K562 (cell line): ENCODE measurements at regions not wholly inside any gene's neighbourhood (a gene's known extent, or its start where the extent isn't known, plus 50 kb on each side); places are given as distances from the start of the nearest gene placed in this dataset.

Source experiments
- CBFA2T2 ChIP-seq: fragments of 450-650 bp; conservative IDR thresholded peaks from 2 replicates; pipeline ENCODE4 v1.6.1; 2017; ENCODE audit warnings: mild to moderate bottlenecking
- CBX1 ChIP-seq: sonication (generic); IDR thresholded peaks from 2 replicates; pipeline ENCODE4 v1.6.1; 2016; ENCODE audit warnings: antibody characterized with exemption, low read depth, mild to moderate bottlenecking
- CREM ChIP-seq: IDR thresholded peaks from 2 replicates; pipeline ENCODE4 v1.6.1; 2014; ENCODE audit warnings: antibody characterized with exemption, low read depth
- EP400 ChIP-seq: fragments of 450-650 bp; IDR thresholded peaks from 2 replicates; pipeline ENCODE4 v1.6.1; 2017; ENCODE audit warnings: antibody characterized with exemption, mild to moderate bottlenecking, moderate library complexity
- GABPA ChIP-seq: fragments of 200-800 bp; sonication (Bioruptor generic); conservative IDR thresholded peaks from 2 replicates; pipeline ENCODE4 v1.6.1; 2016; ENCODE audit warnings: low read depth, missing genetic modification characterization, missing compliant biosample characterization
- HNRNPLL ChIP-seq: fragments of 200-400 bp; formaldehyde crosslinking; IDR thresholded peaks from 2 replicates; pipeline ENCODE4 v1.6.1; 2017; ENCODE audit warnings: low read length, low read depth, mild to moderate bottlenecking; ENCODE audit not compliant: poor library complexity, severe bottlenecking
- MXI1 ChIP-seq: IDR thresholded peaks from 2 replicates; pipeline ENCODE4 v1.6.1; 2011; ENCODE audit warnings: low read depth, mild to moderate bottlenecking, improper control_type of control experiment, low read length
- NONO ChIP-seq, 2 experiments: fragments of 200-400 bp in 1 of 2; fragments of 450-650 bp in 1 of 2; formaldehyde crosslinking in 1 of 2; IDR thresholded peaks; 2 replicates each; pipeline ENCODE4 v1.6.1; 2017; ENCODE audit warnings: low read depth in 2 of 2, mild to moderate bottlenecking in 2 of 2, moderate library complexity in 2 of 2, low read length in 1 of 2
- NR2C2 ChIP-seq, 2 experiments: fragments of 200-800 bp in 1 of 2; sonication (Bioruptor generic) in 1 of 2; sonication (generic) in 1 of 2; formaldehyde crosslinking in 1 of 2; IDR thresholded peaks; 2 replicates each; pipeline versions ENCODE4 v1.6.1 to v1.8.0; 2016 to 2022; ENCODE audit warnings: mild to moderate bottlenecking in 1 of 2, missing compliant biosample characterization in 1 of 2, missing genetic modification characterization in 1 of 2, missing genetic modification reagents in 1 of 2
- POLR2G ChIP-seq: fragments of 200-400 bp; formaldehyde crosslinking; IDR thresholded peaks from 2 replicates; pipeline ENCODE4 v1.6.1; 2017; ENCODE audit warnings: low read depth, mild to moderate bottlenecking, antibody characterized with exemption, low read length, moderate library complexity
- SMAD1 ChIP-seq: fragments of 150-350 bp; IDR thresholded peaks from 2 replicates; pipeline ENCODE4 v1.6.1; 2014; ENCODE audit warnings: low read length, low read depth; ENCODE audit not compliant: partially characterized antibody
- TAF1 ChIP-seq: IDR thresholded peaks from 2 replicates; pipeline ENCODE4 v1.6.1; 2011; ENCODE audit warnings: mild to moderate bottlenecking, low read length, moderate library complexity; ENCODE audit not compliant: insufficient read depth, control insufficient read depth, severe bottlenecking; ENCODE audit errors: extremely low read depth
- TCF7 ChIP-seq: sonication (generic); IDR thresholded peaks from 2 replicates; pipeline ENCODE4 v1.6.1; 2016; ENCODE audit warnings: antibody characterized with exemption, borderline replicate concordance
- TFE3 ChIP-seq: fragments of 450-650 bp; formaldehyde crosslinking; IDR thresholded peaks from 2 replicates; pipeline ENCODE4 v1.4.0; 2020; ENCODE audit warnings: mild to moderate bottlenecking, mixed read lengths
- THAP7 ChIP-seq: fragments of 250-450 bp; sonication (Bioruptor Pico); IDR thresholded peaks from 2 replicates; pipeline ENCODE4 v1.5.0; 2021
- TOE1 ChIP-seq, 2 experiments: fragments of 450-650 bp in 1 of 2; sonication (generic) in 1 of 2; formaldehyde crosslinking in 1 of 2; IDR thresholded peaks; 2 replicates each; pipeline versions ENCODE4 v1.7.1 to v1.8.0; 2016 to 2022; ENCODE audit warnings: borderline replicate concordance in 2 of 2, mild to moderate bottlenecking in 2 of 2, antibody characterized with exemption in 1 of 2, inconsistent platforms in 1 of 2, low read depth in 1 of 2, missing genetic modification reagents in 1 of 2, moderate library complexity in 1 of 2
- TRIM24 ChIP-seq, 2 experiments: fragments of 450-650 bp; IDR thresholded peaks; 2 replicates each; pipeline ENCODE4 v1.6.1; 2016
- ZNF121 ChIP-seq: sonication (generic); formaldehyde crosslinking; conservative IDR thresholded peaks from 2 replicates; pipeline ENCODE4 v1.8.0; 2022; ENCODE audit warnings: missing genetic modification reagents
- TF ChIP-seq, protein P1 (sequence below): fragments of 450-650 bp; IDR thresholded peaks from 2 replicates; pipeline ENCODE4 v1.6.1; 2016; ENCODE audit warnings: mild to moderate bottlenecking
- TF ChIP-seq, protein P2 (sequence below): fragments of 450-650 bp; formaldehyde crosslinking; IDR thresholded peaks from 2 replicates; pipeline ENCODE4 v1.4.0; 2020; ENCODE audit warnings: mild to moderate bottlenecking, moderate library complexity

GRCh38 chr16:76634847-76635697 lies 357.9 kb downstream of the CNTNAP4 start (continued):
- TF ChIP-seq POLR2G (peak; percentile 84), HNRNPLL (peak; percentile 57), TFE3 (peak; percentile 99), SMAD1 (no peak), ZNF121 (CRISPR knock-in tag) (no peak), CBX1 (peak; percentile 90), TOE1 (IDR thresholded peaks at IDR 0.05; ENCODE audit: borderline replicate concordance) (peak; percentile 96), TOE1 (CRISPR knock-in tag; IDR thresholded peaks at IDR 0.05; ENCODE audit: borderline replicate concordance, low read depth) (no peak), NR2C2 (CRISPR knock-in tag; IDR thresholded peaks at IDR 0.05) (no peak), NR2C2 (tag; IDR thresholded peaks at IDR 0.05) (0 out of 2 replicates have a peak, but pooled peaks have one; percentile 19), CBFA2T2 (peak; percentile 69), GABPA (peak; percentile 49), TRIM24 (IDR thresholded peaks at IDR 0.05) (peak in 1 of 2 experiments; percentile 54; a peak in 1 of 4 replicates), MXI1 (0 out of 2 replicates have a peak, but pooled peaks have one; percentile 25), EP400 (peak; percentile 71), CREM (peak; percentile 42), TAF1 (peak; percentile 20), THAP7 (CRISPR knock-in tag) (no peak), TCF7 (no peak), NONO (IDR thresholded peaks at IDR 0.05; ENCODE audit: low read depth in 2 of 2, low read length in 1 of 2) (0 out of 4 replicates have a peak, but pooled peaks of 1 of the 2 experiments have one; percentile 23)
- TF ChIP-seq, protein P1, sequence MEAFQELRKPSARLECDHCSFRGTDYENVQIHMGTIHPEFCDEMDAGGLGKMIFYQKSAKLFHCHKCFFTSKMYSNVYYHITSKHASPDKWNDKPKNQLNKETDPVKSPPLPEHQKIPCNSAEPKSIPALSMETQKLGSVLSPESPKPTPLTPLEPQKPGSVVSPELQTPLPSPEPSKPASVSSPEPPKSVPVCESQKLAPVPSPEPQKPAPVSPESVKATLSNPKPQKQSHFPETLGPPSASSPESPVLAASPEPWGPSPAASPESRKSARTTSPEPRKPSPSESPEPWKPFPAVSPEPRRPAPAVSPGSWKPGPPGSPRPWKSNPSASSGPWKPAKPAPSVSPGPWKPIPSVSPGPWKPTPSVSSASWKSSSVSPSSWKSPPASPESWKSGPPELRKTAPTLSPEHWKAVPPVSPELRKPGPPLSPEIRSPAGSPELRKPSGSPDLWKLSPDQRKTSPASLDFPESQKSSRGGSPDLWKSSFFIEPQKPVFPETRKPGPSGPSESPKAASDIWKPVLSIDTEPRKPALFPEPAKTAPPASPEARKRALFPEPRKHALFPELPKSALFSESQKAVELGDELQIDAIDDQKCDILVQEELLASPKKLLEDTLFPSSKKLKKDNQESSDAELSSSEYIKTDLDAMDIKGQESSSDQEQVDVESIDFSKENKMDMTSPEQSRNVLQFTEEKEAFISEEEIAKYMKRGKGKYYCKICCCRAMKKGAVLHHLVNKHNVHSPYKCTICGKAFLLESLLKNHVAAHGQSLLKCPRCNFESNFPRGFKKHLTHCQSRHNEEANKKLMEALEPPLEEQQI, result 0 out of 2 replicates have a peak, but pooled peaks have one; percentile 25
- TF ChIP-seq, protein P2, sequence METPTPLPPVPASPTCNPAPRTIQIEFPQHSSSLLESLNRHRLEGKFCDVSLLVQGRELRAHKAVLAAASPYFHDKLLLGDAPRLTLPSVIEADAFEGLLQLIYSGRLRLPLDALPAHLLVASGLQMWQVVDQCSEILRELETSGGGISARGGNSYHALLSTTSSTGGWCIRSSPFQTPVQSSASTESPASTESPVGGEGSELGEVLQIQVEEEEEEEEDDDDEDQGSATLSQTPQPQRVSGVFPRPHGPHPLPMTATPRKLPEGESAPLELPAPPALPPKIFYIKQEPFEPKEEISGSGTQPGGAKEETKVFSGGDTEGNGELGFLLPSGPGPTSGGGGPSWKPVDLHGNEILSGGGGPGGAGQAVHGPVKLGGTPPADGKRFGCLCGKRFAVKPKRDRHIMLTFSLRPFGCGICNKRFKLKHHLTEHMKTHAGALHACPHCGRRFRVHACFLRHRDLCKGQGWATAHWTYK (CRISPR knock-in tag), result 0 out of 2 replicates have a peak, but pooled peaks have one; percentile 14
